T-helper 17 cell (primary cell): ENCODE measurements at regions not wholly inside any gene's neighbourhood (a gene's known extent, or its start where the extent isn't known, plus 50 kb on each side); places are given as distances from the start of the nearest gene placed in this dataset.
"Not testable (repeated sequence)": the region's sequence is repeated elsewhere in the genome, so short reads cannot be mapped to it uniquely, and the experiment has no call there.

Source experiments
- ATAC-seq: fragments of 150-1000 bp; cut with Tn5 transposase; 2 replicates; pipeline ENCODE4 v1.10.0; 2021; ENCODE audit warnings: mild to moderate bottlenecking, moderate library complexity
- DNase-seq, 3 donors: peaks; one replicate each; pipeline versions ENCODE4 v3.0.0 to v3.0.0-alpha.2; 2020 to 2021
- H3K9me3 ChIP-seq: one replicate; pipeline ENCODE4 v1.7.0; 2013; ENCODE audit warnings: low read length, mild to moderate bottlenecking; ENCODE audit not compliant: control insufficient read depth, poor library complexity, severe bottlenecking
- H3K27ac Mint-ChIP-seq: one replicate; pipeline ENCODE4 v1.8.0; 2022; ENCODE audit warnings: mild to moderate bottlenecking, moderate library complexity, mixed read lengths
- H3K27me3 Mint-ChIP-seq: one replicate; pipeline ENCODE4 v1.8.0; 2022; ENCODE audit warnings: mixed read lengths
- H3K36me3 Mint-ChIP-seq: one replicate; pipeline ENCODE4 v1.8.0; 2022; ENCODE audit warnings: low read depth, mixed read lengths
- H3K4me1 Mint-ChIP-seq: one replicate; pipeline ENCODE4 v1.8.0; 2022; ENCODE audit warnings: mild to moderate bottlenecking, mixed read lengths
- H3K4me3 Mint-ChIP-seq: one replicate; pipeline ENCODE4 v1.8.0; 2022; ENCODE audit warnings: mild to moderate bottlenecking, moderate library complexity, mixed read lengths

DNA sequence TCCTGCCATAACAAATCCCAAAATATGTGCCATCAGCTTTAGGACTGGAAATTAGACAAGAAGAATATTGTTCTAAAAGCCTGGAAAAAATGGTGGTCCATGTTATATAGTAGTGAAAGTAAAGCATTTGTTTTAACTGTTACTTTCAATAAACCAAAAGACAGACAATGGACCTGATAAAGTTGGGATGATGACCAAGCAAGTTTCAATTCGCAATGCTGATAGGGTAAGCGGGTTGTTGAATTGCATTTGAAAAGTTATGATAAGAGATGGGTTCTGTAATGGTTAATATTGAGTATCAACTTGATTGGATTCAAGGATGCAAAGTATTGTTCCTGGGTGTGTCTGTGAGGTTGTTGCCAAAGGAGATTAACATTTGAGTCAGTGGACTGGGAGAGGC lies 131.9 kb upstream of the ZC3H12C start:
- H3K4me3 Mint-ChIP-seq = no peak overlapping the region
- H3K27me3 Mint-ChIP-seq = peaks cover 6% of the 10 kb centered on the region
- no peaks in the 10 kb centered on the region for H3K4me1 Mint-ChIP-seq
- ATAC-seq = no peak
- no peaks in the 10 kb centered on the region for H3K36me3 Mint-ChIP-seq
- no peak for DNase-seq
- H3K9me3 ChIP-seq = no peaks in the 10 kb centered on the region
- no peak overlapping the region for H3K27ac Mint-ChIP-seq

DNA sequence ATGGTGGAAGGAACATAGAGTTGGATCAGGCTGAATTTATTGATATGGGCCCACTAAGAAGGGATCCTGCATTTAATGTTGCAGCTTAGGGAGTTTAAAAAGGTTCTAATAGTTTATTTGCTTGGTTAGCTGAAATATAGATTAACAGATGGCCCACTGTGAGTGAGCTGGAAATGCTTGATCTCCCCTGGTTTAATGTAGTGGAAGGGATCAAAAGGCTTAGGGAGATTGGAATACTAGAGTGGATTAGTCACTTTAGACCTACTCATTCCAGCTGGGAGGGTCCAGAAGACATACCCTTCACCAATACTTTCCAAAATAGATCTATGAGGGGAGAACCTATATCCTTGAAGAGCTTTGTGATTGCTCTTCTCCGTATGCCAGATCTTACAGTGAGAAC lies 130.1 kb upstream of the ZC3H12C start:
- H3K27me3 Mint-ChIP-seq = peaks cover 5% of the 10 kb centered on the region
- no peak overlapping the region for H3K4me3 Mint-ChIP-seq
- no peaks in the 10 kb centered on the region for H3K9me3 ChIP-seq
- H3K4me1 Mint-ChIP-seq = no peaks in the 10 kb centered on the region
- DNase-seq = no peak
- ATAC-seq = no peak
- H3K27ac Mint-ChIP-seq = no peak overlapping the region
- no peaks in the 10 kb centered on the region for H3K36me3 Mint-ChIP-seq

DNA sequence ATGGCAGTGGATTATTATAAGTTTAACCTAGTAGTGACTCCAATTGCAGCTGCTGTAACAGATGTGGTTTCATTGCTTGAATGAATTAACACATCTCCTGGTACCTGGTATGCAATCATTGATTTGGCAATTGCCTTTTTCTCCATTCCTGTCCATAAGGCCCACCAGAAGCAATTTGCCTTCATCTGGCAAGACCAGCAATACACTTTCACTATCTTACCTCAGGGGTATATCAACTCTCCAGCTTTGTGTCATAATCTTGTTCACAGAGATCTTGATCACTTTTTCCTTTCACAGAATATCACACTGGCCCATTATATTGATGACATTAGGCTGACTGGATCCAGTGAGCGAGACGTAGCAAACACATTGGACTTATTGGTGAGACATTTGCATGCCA lies 128.7 kb upstream of the ZC3H12C start:
- DNase-seq (no peak), ATAC-seq (no peak)
- Mint-ChIP-seq H3K4me3 (no peak overlapping the region), H3K36me3 (no peaks in the 10 kb centered on the region), H3K27me3 (no peaks in the 10 kb centered on the region), H3K4me1 (no peaks in the 10 kb centered on the region), H3K27ac (no peak overlapping the region)
- H3K9me3 ChIP-seq = no peaks in the 10 kb centered on the region

DNA sequence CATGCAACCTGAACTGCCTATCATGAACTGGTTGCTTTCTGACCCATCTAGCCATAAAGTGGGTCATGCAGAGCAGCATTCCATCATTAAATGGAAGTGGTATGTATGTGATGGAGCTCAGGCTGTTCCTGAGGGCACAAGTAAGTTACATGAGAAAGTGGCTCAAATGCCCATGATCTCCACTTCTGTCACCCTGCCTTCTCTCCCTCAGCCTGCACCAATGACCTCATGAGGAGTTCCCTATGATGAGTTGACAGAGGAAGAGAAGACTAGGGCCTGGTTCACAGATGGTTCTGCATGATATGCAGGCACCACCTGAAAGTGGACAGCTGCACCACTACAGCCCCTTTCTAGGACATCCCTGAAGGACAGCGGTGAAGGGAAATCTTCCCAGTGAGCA lies 127.7 kb upstream of the ZC3H12C start:
- not testable (repeated sequence) for H3K27ac Mint-ChIP-seq, H3K4me3 Mint-ChIP-seq, H3K9me3 ChIP-seq, H3K36me3 Mint-ChIP-seq, ATAC-seq, DNase-seq, H3K4me1 Mint-ChIP-seq, H3K27me3 Mint-ChIP-seq

DNA sequence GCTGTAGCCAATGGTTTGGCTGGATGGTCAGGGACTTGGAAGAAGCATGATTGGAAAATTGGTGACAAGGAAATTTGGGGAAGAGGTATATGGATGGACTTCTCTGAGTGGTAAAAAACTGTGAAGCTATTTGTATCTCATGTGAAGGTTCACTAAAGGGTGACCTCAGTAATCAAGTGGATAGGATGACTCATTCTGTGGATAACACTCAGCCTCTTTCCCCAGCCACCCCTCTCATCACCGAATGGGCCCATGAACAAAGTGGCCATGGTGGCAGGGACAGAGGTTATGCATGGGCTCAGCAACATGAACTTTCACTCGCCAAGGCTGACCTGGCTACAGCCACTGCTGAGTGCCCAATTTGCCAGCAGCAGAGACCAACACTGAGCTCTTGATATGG lies 127.3 kb upstream of the ZC3H12C start:
- DNase-seq, H3K4me1 Mint-ChIP-seq, H3K36me3 Mint-ChIP-seq, H3K27me3 Mint-ChIP-seq, H3K27ac Mint-ChIP-seq, H3K4me3 Mint-ChIP-seq, ATAC-seq, H3K9me3 ChIP-seq: not testable (repeated sequence)

DNA sequence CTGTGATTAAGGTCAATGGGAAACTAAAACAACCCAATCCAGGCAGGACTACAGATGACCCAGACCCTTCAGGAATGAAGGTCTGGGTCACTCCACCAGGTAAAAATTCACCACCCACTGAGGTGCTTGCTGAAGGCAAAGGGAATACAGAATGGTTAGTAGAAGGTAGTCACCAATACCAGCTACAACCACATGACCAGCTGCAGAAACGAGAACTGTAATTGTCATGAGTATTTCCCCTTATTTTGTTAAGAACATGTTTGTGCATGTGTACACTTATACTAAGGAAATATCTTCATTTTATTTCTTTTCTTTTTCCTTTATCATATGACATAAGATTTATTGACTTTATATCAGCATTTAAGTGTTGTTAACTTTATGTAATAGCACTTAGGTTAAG lies 126.1 kb upstream of the ZC3H12C start:
- H3K27ac Mint-ChIP-seq, ATAC-seq, H3K9me3 ChIP-seq, H3K36me3 Mint-ChIP-seq, H3K27me3 Mint-ChIP-seq, H3K4me1 Mint-ChIP-seq, DNase-seq, H3K4me3 Mint-ChIP-seq: not testable (repeated sequence)

DNA sequence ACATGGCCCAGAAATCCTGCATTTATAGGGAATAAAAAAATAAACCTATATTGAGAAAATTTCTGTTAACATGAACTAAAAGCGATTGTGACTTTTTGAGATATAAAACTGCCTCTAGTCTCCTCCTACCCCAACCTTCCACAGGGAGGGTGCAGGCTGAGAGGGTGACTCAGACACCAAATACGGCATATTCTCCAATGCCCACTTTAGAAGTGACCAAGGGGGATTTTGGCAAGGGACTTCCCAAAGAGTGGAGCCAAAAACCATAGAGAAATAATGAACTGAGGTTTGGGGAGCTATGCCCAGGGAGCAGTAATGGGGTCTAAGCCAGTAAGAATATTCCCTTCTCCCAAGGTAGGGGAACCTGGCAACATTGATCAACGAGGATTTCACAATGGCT lies 124.9 kb upstream of the ZC3H12C start:
- H3K36me3 Mint-ChIP-seq = no peaks in the 10 kb centered on the region
- no peak for ATAC-seq
- H3K27me3 Mint-ChIP-seq = peaks cover under 1% of the 10 kb centered on the region
- no peaks in the 10 kb centered on the region for H3K4me1 Mint-ChIP-seq
- no peak for DNase-seq
- no peaks in the 10 kb centered on the region for H3K9me3 ChIP-seq
- H3K27ac Mint-ChIP-seq = no peak overlapping the region
- no peak overlapping the region for H3K4me3 Mint-ChIP-seq

DNA sequence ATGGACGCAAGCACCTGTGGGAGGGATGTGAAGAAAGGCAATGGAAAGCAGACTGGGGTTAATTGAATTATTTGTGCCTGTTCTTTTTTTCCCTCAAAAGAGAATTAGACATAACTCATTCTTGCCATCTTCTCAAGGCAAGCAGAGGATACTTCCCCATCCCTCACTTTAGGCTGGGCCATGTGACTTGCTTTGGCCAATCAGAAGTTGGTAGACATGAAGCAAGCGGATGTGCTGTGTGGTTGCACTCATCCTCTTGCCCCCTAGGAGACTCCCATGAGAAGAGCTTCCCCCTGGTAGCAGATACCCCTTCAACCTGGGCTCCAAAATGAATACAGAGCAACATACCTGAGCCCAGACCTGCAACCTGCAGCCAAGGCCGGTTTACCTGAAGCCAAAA lies 124.4 kb upstream of the ZC3H12C start:
- Mint-ChIP-seq H3K4me1 (no peaks in the 10 kb centered on the region), H3K27me3 (peaks cover 5% of the 10 kb centered on the region), H3K27ac (no peak overlapping the region), H3K4me3 (no peak overlapping the region), H3K36me3 (no peaks in the 10 kb centered on the region)
- ATAC-seq (no peak), DNase-seq (no peak)
- H3K9me3 ChIP-seq = no peaks in the 10 kb centered on the region

DNA sequence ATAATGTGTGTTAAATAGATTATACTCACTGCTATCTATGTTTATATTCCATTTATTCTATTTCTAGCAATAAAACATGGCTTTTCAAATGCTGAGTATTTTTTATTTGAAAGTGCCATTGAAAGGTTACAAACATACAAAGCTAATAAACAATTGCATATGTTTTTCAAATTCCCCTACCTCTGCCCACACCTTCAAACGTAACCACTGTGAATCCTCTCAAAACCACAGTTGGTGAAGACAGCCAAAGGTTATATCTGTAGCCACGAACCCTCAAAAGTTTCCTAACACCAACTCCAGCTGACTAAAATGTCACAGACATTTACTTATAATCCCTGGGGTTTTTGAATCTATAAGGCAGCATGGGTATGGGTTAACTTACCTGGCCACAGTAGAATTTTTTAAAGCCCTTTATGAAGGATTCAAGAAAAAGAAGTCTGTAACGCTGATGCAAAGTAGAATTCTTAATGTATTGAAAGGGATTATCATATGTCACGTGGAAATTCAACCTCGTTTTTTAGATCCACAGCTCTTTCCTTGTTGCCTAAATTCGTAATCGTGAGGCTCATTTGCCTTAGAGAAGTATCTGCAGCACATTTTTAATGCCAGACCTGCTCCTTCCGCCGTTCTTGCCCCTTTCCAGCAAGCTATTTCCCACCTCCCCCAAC lies 122.5 kb upstream of the ZC3H12C start:
- no peak for ATAC-seq
- DNase-seq = no peak
- Mint-ChIP-seq H3K27me3 (peaks cover 16% of the 10 kb centered on the region), H3K4me1 (no peaks in the 10 kb centered on the region), H3K27ac (no peak overlapping the region), H3K4me3 (no peak overlapping the region), H3K36me3 (no peaks in the 10 kb centered on the region)
- H3K9me3 ChIP-seq = no peaks in the 10 kb centered on the region

DNA sequence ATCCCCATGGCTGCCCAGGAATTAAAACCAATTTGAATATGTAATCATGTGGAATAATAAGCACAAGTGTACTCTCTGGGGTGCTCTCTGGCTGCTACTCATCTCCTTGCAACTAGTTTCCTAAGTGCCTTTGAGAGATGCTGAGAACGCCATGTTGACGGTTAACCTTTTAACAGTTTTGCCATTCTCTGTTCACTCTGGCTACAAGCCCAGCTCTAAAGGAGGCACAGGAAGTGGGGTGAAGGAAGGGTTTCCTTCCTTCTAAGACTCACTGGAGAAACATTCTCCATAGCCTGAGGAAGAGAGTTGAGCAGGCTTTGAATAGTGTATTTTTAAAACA lies 122.0 kb upstream of the ZC3H12C start:
- Mint-ChIP-seq H3K4me1 (no peaks in the 10 kb centered on the region), H3K27ac (no peak overlapping the region), H3K27me3 (peaks cover 21% of the 10 kb centered on the region), H3K36me3 (no peaks in the 10 kb centered on the region), H3K4me3 (no peak overlapping the region)
- no peak for ATAC-seq
- DNase-seq = no peak
- no peaks in the 10 kb centered on the region for H3K9me3 ChIP-seq

DNA sequence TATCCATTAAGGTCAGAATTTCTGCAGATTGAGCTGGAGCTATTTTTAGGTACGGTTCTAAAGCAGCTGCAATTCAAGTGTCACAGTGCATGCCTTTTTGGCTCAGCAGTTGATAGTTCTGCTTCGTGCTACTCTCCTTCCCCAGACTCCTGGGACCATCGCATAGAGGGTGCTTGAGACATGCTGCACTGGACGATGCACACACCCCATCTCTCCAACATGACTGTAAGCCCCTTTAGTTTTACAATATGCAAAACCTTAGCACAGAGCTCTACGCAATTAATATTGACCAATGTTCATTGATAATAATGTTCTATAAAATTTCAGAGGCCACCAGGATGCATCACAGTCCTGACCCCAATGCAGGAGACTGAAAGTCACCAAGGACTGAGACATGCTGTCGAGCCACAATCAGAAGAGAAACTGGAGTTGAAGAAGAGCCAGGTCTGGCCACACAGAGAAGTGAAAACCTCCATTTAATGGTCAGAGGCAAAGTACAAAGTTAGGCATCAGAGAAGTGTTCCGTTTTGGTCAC lies 120.9 kb upstream of the ZC3H12C start:
- Mint-ChIP-seq H3K4me1 (no peaks in the 10 kb centered on the region), H3K27me3 (peaks cover 22% of the 10 kb centered on the region), H3K27ac (no peak overlapping the region), H3K36me3 (no peaks in the 10 kb centered on the region), H3K4me3 (no peak overlapping the region)
- no peak for DNase-seq
- H3K9me3 ChIP-seq = no peaks in the 10 kb centered on the region
- no peak for ATAC-seq

DNA sequence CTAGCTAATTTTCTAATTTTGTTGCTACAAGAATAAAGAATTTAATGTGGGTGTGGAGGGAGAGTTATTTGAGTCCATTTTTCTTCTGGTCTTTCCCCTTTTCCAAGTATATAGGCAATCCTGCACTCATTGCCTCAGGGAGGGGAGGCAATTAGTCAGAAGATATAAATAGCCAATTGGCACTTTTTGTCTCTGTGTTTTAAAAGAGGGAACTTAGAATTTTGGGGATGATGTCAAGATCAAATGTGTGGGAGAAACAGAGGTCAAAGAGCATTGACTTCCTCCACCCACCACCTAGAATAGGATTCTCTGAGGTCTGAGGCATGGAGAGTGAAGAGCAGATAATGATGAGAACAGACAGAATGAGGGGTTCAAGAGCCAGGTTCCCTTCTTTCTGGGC lies 120.3 kb upstream of the ZC3H12C start:
- DNase-seq (no peak), ATAC-seq (no peak)
- H3K27ac Mint-ChIP-seq = no peak overlapping the region
- H3K36me3 Mint-ChIP-seq = no peaks in the 10 kb centered on the region
- no peaks in the 10 kb centered on the region for H3K4me1 Mint-ChIP-seq
- peaks cover 22% of the 10 kb centered on the region for H3K27me3 Mint-ChIP-seq
- no peak overlapping the region for H3K4me3 Mint-ChIP-seq
- H3K9me3 ChIP-seq = no peaks in the 10 kb centered on the region

DNA sequence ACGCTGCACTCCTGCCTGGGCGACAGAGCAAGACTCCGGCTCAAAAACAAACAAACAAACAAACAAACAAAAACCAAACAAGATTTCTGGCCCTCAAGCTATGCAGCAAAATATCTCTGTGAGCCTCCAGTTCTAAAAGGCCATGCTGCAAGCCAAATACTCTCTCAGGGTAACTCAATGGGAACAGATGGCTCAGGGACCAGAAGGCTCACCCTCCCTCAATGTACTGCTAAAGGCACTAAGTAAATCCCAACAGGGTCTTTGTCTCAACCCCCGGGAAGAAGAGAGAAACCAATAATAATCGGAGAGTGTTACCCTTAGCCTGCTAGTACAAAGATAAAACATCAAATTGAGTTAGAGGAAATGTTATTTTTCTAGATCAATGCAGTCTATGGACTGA lies 119.7 kb upstream of the ZC3H12C start:
- ATAC-seq (no peak), DNase-seq (no peak)
- H3K4me3 Mint-ChIP-seq = no peak overlapping the region
- no peaks in the 10 kb centered on the region for H3K4me1 Mint-ChIP-seq
- no peaks in the 10 kb centered on the region for H3K9me3 ChIP-seq
- no peak overlapping the region for H3K27ac Mint-ChIP-seq
- no peaks in the 10 kb centered on the region for H3K36me3 Mint-ChIP-seq
- peaks cover 23% of the 10 kb centered on the region for H3K27me3 Mint-ChIP-seq

DNA sequence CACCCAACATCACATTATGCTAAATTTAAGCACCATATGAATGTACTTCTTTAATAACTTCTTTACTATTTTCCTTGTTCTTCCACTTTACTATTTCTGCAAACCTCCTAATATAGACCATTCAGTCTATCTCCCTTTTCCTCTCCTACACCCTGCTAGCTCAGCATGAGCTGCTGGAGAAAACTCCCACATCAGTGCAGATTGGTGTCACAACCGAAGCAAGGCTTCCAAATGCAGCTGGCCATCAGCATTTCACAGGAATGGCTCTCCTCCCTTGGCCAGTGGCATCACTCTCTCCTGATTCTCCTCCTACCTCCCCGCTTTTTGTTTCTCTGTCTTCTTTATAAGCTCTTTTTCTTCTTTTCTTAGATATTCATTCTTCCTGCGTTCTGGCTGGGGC lies 118.7 kb upstream of the ZC3H12C start:
- Mint-ChIP-seq H3K4me3 (no peak overlapping the region), H3K4me1 (no peaks in the 10 kb centered on the region), H3K36me3 (no peaks in the 10 kb centered on the region), H3K27me3 (peaks cover 33% of the 10 kb centered on the region), H3K27ac (no peak overlapping the region)
- H3K9me3 ChIP-seq = no peaks in the 10 kb centered on the region
- ATAC-seq = no peak
- DNase-seq = no peak
